Endothelial cell of umbilical vein (primary cell): ENCODE measurements at regions not wholly inside any gene's neighbourhood (a gene's known extent, or its start where the extent isn't known, plus 50 kb on each side); places are given as distances from the start of the nearest gene placed in this dataset.

Experiments
- BruUV-seq: library from RNA; stranded (reverse); fragments of 400-500 nt; replicated peaks from 2 replicates; lab custom pipeline; 2021; lab: Mats Ljungman, UMichigan
- CTCF ChIA-PET: fragments of 300-600, 350-600 bp; sonication (Branson Sonifier 250); formaldehyde crosslinking; loops from one replicate; lab custom pipeline; 2021; ENCODE audit warnings: antibody characterized with exemption, inconsistent platforms; lab: Charles Lee
- POLR2A ChIA-PET: fragments of 300-600, 350-600 bp; sonication (Branson Sonifier 250); formaldehyde crosslinking; loops from one replicate; lab custom pipeline; 2021; ENCODE audit warnings: antibody characterized with exemption, inconsistent platforms; lab: Charles Lee
- DNase-seq: peaks from one replicate; pipeline ENCODE4 v3.0.0-alpha.2; 2011; ENCODE audit warnings: low read depth, low spot score
- FAIRE-seq: peaks from 2 replicates; lab custom pipeline; 2011; peaks lifted over from hg19 to GRCh38; lab: Jason Lieb, UNC
- H2AFZ ChIP-seq: 2 replicates; pipeline ENCODE4 v1.6.0; 2012; ENCODE audit warnings: low read depth, low read length, control low read depth, inconsistent platforms
- H3K27ac ChIP-seq: 2 replicates; pipeline ENCODE4 v1.5.1; 2011; ENCODE audit warnings: low read depth, mild to moderate bottlenecking, control low read depth, low read length, moderate library complexity; ENCODE audit not compliant: insufficient read depth
- H3K27me3 ChIP-seq, 2 experiments: 2 replicates each; pipeline versions ENCODE4 v1.6.0 to v1.6.1; 2011; ENCODE audit warnings: low read length in 2 of 2, mixed read lengths in 1 of 2; ENCODE audit not compliant: control insufficient read depth in 2 of 2, insufficient read depth in 2 of 2
- H3K36me3 ChIP-seq, 2 experiments: 2 replicates in 1 of 2; 3 replicates in 1 of 2; pipeline ENCODE4 v1.5.1; 2011; ENCODE audit warnings: low read length in 2 of 2, mild to moderate bottlenecking in 1 of 2, moderate library complexity in 1 of 2; ENCODE audit not compliant: control insufficient read depth in 2 of 2, insufficient read depth in 2 of 2; ENCODE audit errors: extremely low read depth in 1 of 2
- H3K4me1 ChIP-seq: 3 replicates; pipeline ENCODE4 v1.5.1; 2011; ENCODE audit warnings: mild to moderate bottlenecking, low read length; ENCODE audit not compliant: control insufficient read depth, insufficient read depth; ENCODE audit errors: extremely low read depth
- H3K4me2 ChIP-seq: 2 replicates; pipeline ENCODE4 v1.6.1; 2011; ENCODE audit warnings: low read length, control low read depth, mixed read lengths; ENCODE audit not compliant: insufficient read depth
- H3K4me3 ChIP-seq, 3 experiments: fragments of 200-600 bp in 1 of 3; sonication (generic), shearing (Covaris generic) in 1 of 3; replicated peaks in 1 of 3; 2 replicates each; pipeline ENCODE4 v1.5.1; 2011 to 2016; ENCODE audit warnings: control low read depth in 3 of 3, low read length in 3 of 3, mild to moderate bottlenecking in 2 of 3, inconsistent platforms in 1 of 3, low read depth in 1 of 3, moderate library complexity in 1 of 3; ENCODE audit not compliant: insufficient read depth in 1 of 3
- H3K79me2 ChIP-seq: 2 replicates; pipeline ENCODE4 v1.6.0; 2012; ENCODE audit warnings: low read length, inconsistent platforms; ENCODE audit not compliant: control insufficient read depth, insufficient read depth
- H3K9ac ChIP-seq: replicated peaks from 2 replicates; pipeline ENCODE3; 2011; ENCODE audit warnings: low read length, control low read depth; ENCODE audit not compliant: insufficient read depth; ENCODE audit errors: extremely low read depth
- H3K9me1 ChIP-seq: replicated peaks from 3 replicates; pipeline ENCODE4 v1.6.0; 2011; ENCODE audit warnings: mild to moderate bottlenecking, low read length; ENCODE audit not compliant: control insufficient read depth, insufficient read depth; ENCODE audit errors: extremely low read depth
- H3K9me3 ChIP-seq: replicated peaks from 2 replicates; pipeline ENCODE4 v1.5.1; 2012; ENCODE audit warnings: low read length, inconsistent platforms; ENCODE audit not compliant: control insufficient read depth, insufficient read depth
- H4K20me1 ChIP-seq: replicated peaks from 2 replicates; pipeline ENCODE3; 2011; ENCODE audit warnings: mild to moderate bottlenecking, low read length; ENCODE audit not compliant: control insufficient read depth, insufficient read depth; ENCODE audit errors: extremely low read depth
- CTCF ChIP-seq, 2 donors: IDR thresholded peaks; 1 replicate in 1 of 2; 2 replicates in 1 of 2; pipeline ENCODE4 v1.5.1; 2011; ENCODE audit warnings: low read length in 2 of 2, mild to moderate bottlenecking in 2 of 2, moderate library complexity in 2 of 2, control low read depth in 1 of 2, inconsistent platforms in 1 of 2, low read depth in 1 of 2; ENCODE audit not compliant: insufficient read depth in 1 of 2; ENCODE audit errors: extremely low read depth in 1 of 2
- EZH2 ChIP-seq: IDR thresholded peaks from 2 replicates; pipeline ENCODE4 v1.6.1; 2012; ENCODE audit warnings: borderline replicate concordance, low read depth, mild to moderate bottlenecking, moderate library complexity, low read length, inconsistent platforms; ENCODE audit not compliant: severe bottlenecking
- FOS ChIP-seq: IDR thresholded peaks from 2 replicates; pipeline ENCODE4 v1.6.1; 2011; ENCODE audit warnings: mild to moderate bottlenecking, low read length, moderate library complexity, borderline replicate concordance; ENCODE audit not compliant: insufficient read depth
- GATA2 ChIP-seq: IDR thresholded peaks from 2 replicates; pipeline ENCODE4 v1.7.0; 2011; ENCODE audit warnings: low read depth, mild to moderate bottlenecking, moderate library complexity, mixed read lengths, low read length; ENCODE audit not compliant: insufficient read length, insufficient read depth
- JUN ChIP-seq: IDR thresholded peaks from 2 replicates; pipeline ENCODE4 v1.6.1; 2011; ENCODE audit warnings: borderline replicate concordance, low read depth; ENCODE audit not compliant: insufficient read length, insufficient read depth
- MAX ChIP-seq: IDR thresholded peaks from 2 replicates; pipeline ENCODE4 v1.6.1; 2011; ENCODE audit not compliant: insufficient read depth, insufficient read length
- MYC ChIP-seq: IDR thresholded peaks from one replicate; pipeline ENCODE4 v1.6.1; 2011; ENCODE audit warnings: mild to moderate bottlenecking, low read depth, low read length
- POLR2A ChIP-seq: IDR thresholded peaks from 2 replicates; pipeline ENCODE4 v1.6.1; 2012; ENCODE audit warnings: low read depth, mild to moderate bottlenecking, control low read depth, low read length
- POLR2AphosphoS5 ChIP-seq: IDR thresholded peaks from 2 replicates; pipeline ENCODE4 v1.6.1; 2012; ENCODE audit warnings: low read depth, mild to moderate bottlenecking, control low read depth, low read length, moderate library complexity; ENCODE audit not compliant: insufficient read depth
- dilution Hi-C: fragments of 300-500 bp; cut with MboI; formaldehyde crosslinking; loops from one replicate; pipeline ENCODE4 v1.15.0; 2019; ENCODE audit warnings: low sequenced_read_pairs; ENCODE audit not compliant: extremely low pct_ligation_motif_present
- intact Hi-C: fragments of 100-400 bp; cut with micrococcal nuclease; formaldehyde crosslinking; loops from one replicate; pipeline ENCODE4 v1.10.0; 2022

- POLR2A ChIA-PET: no interaction called here
- no peaks in the 10 kb centered on the region for H3K9me1 ChIP-seq
- TF ChIP-seq FOS (no peak), POLR2AphosphoS5 (no peak), GATA2 (no peak), MYC (no peak), POLR2A (no peak), EZH2 (no peak), JUN (no peak), MAX (no peak), CTCF (IDR thresholded peaks at IDR 0.05; ENCODE audit: extremely low read depth in 1 of 2, insufficient read depth in 1 of 2, low read depth in 1 of 2, low read length in 2 of 2) (no peak)
- no peaks in the 10 kb centered on the region for H3K27me3 ChIP-seq
- no TSS peak for BruUV-seq
- CTCF ChIA-PET: no interaction called here
- FAIRE-seq: no peak
- H3K4me1 ChIP-seq: no peaks in the 10 kb centered on the region
- H4K20me1 ChIP-seq: no peaks in the 10 kb centered on the region
- no peak overlapping the region for H3K4me2 ChIP-seq
- dilution Hi-C loops: no loop called here
- no peak for DNase-seq
- no peaks in the 10 kb centered on the region for H3K36me3 ChIP-seq
- no peak overlapping the region for H2AFZ ChIP-seq
- no peak overlapping the region for H3K9ac ChIP-seq
- H3K79me2 ChIP-seq: no peaks in the 10 kb centered on the region
- no peak overlapping the region for H3K4me3 ChIP-seq
- intact Hi-C loops: no loop called here
- H3K27ac ChIP-seq: no peak overlapping the region
- H3K9me3 ChIP-seq: no peaks in the 10 kb centered on the region
These were observed 398.4 kb downstream of the BCKDHB start for GRCh38 chr6:80504882-80505281.
